HG03064 (cell line): ENCODE measurements at regions not wholly inside any gene's neighbourhood (a gene's known extent, or its start where the extent isn't known, plus 50 kb on each side); places are given as distances from the start of the nearest gene placed in this dataset.

Source experiments
- ATAC-seq: cut with Tn5 transposase; IDR thresholded peaks from one replicate; pipeline ENCODE4 v1.9.1; 2021; ENCODE audit warnings: low read depth; ENCODE audit not compliant: unreplicated experiment

DNA sequence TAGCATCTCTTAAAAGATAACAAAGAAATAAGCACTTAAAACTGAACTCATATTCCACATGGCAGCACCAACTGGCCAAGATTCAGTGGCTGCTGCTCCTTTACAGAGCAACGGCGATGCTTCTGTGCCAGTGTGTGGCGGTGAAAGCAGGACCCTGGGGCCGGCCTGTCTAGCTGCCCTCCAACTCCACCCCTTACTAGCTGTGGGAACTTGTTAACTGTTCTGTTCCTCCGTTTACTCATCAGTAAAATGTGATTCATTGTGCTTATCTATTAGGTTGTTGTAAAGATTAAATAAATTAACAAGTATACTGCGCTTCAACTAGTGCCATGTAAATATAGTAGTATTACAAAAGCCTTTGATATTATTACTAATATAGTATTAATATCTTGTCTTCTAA, 133.2 kb downstream of the GDAP2 start:
- no peak for ATAC-seq

DNA sequence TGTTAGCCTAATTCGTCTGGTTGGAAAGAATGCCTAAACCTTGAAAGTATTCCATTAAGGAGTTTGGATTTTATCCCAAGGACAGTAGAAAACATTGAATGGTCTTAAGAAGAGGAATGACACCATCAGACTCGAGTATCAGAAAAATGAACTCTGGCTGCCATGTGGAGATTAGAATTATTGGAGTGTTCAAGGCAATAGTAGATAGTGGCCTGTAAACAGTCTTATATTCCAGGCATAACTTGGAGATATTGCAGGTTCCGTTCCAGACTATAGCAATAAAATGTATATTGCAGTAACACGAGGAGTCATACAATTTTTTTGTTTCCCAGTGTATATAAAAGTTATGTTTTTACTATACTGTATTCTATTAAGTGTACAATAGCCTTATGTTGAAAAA, 130.9 kb downstream of the GDAP2 start:
- no peak for ATAC-seq

- ATAC-seq: no peak
Measured at GRCh38 chr1:117802531-117803257, 126.7 kb downstream of the GDAP2 start.

GRCh38 chr1:117803318-117803717, 126.1 kb downstream of the GDAP2 start:
- no peak for ATAC-seq

GRCh38 chr1:117809764-117810163, 119.7 kb downstream of the GDAP2 start:
- ATAC-seq: no peak

DNA sequence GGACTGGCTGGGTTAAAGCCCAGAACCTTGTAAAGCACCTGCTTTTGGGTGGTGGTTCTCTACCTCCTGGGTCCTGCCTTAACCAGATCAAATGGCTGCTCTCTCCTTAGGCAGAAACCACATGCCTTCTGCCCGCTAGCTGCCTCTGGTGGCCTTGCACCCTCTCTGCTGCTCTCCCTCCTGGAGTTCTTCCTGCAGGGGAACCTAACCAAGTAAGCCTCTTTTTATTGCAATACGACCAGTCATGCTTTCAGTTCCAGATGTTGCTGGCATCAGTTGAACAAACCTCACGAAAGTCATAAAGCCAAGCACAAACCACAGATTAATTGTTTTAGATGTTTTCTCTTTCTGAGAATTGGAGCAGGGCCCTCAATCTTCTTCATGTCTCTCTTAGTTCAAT, 118.9 kb downstream of the GDAP2 start:
- no peak for ATAC-seq

DNA sequence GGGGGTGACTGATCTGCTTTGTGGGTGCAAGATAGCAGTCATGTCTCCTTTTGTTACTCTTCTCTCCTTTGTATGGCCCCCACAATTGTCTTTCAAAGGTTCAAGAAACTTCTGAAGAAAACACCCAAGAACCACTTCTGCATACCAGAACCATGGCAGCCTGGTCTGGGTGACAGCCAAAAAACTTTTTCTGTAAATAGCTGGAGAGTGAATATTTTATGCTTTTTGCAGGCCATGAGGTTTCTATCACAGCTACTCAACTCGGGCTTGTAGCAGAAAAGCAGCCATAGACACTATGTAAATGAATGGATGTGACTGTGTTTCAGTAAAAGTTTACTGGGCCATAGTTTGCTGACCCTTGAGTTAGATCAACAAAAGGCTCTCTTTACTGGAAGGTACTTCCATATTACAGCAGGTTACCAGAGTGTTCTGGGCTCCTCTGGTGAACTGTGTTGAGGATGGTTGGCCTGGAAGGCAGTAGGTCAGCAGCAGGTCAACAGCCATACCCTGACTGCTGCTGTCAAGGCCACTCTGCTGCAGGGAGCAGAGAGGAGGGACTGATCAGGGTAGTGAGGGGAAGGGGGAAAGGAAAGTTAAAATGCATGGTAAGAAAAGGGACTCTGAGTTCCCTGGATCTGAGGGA, 116.4 kb downstream of the GDAP2 start:
- ATAC-seq: no peak
